Suprapubic skin (tissue), 3 donors: ENCODE measurements at regions not wholly inside any gene's neighbourhood (a gene's known extent, or its start where the extent isn't known, plus 50 kb on each side); places are given as distances from the start of the nearest gene placed in this dataset.

Experiments used
- POLR2A ChIP-seq, 2 donors: fragments of 450-650 bp; IDR thresholded peaks; one replicate each; pipeline ENCODE4 v1.6.1; 2017; ENCODE audit warnings: antibody characterized with exemption in 2 of 2, mild to moderate bottlenecking in 2 of 2, moderate library complexity in 2 of 2
- TF ChIP-seq, protein P1 (sequence below), 2 donors: fragments of 200-600 bp in 1 of 2; fragments of 450-650 bp in 1 of 2; sonication (generic) in 1 of 2; IDR thresholded peaks; one replicate each; pipeline ENCODE4 v1.5.1; 2016 to 2019; ENCODE audit warnings: antibody characterized with exemption in 2 of 2, mild to moderate bottlenecking in 1 of 2, moderate library complexity in 1 of 2

DNA sequence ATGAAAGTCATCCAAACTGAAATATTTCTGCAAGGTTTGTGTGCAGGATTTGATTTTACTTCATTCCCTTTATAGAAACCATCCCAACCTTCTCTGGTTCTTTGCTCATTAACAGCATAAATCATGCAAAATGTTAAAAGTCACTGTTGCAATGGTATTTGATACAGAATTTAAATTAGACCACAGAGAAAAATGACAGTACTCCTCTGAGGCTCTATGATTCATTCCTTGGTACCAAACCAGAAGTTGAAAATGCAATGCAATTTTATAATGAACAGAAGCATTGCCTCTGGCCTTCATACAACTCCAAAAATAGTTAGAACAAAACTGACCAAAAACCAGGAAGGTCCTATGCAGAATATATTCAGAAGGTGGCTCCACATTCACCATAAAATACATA is 607.1 kb downstream of the TLE1 start:
- TF ChIP-seq, protein P1, sequence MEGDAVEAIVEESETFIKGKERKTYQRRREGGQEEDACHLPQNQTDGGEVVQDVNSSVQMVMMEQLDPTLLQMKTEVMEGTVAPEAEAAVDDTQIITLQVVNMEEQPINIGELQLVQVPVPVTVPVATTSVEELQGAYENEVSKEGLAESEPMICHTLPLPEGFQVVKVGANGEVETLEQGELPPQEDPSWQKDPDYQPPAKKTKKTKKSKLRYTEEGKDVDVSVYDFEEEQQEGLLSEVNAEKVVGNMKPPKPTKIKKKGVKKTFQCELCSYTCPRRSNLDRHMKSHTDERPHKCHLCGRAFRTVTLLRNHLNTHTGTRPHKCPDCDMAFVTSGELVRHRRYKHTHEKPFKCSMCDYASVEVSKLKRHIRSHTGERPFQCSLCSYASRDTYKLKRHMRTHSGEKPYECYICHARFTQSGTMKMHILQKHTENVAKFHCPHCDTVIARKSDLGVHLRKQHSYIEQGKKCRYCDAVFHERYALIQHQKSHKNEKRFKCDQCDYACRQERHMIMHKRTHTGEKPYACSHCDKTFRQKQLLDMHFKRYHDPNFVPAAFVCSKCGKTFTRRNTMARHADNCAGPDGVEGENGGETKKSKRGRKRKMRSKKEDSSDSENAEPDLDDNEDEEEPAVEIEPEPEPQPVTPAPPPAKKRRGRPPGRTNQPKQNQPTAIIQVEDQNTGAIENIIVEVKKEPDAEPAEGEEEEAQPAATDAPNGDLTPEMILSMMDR (IDR thresholded peaks at IDR 0.05) = no peak
- TF ChIP-seq POLR2A (IDR thresholded peaks at IDR 0.05) = no peak
